ENCODE measurements at regions not wholly inside any gene's neighbourhood (a gene's known extent, or its start where the extent isn't known, plus 50 kb on each side); places are given as distances from the start of the nearest gene placed in this dataset.

GRCh38 chr18:78882585-78882984 is 97.0 kb upstream of the SALL3 start:
- DNase-seq (ENCODE audit: extremely low spot score), result no peak
- TF ChIP-seq LEF1 (IDR thresholded peaks at IDR 0.05; ENCODE audit: borderline replicate concordance), result no peak
- no peak for TF ChIP-seq FOXA1 (IDR thresholded peaks at IDR 0.05)
- TF ChIP-seq SUZ12 (IDR thresholded peaks at IDR 0.05), result no peak
- TF ChIP-seq FOXM1 (IDR thresholded peaks at IDR 0.05; ENCODE audit: borderline replicate concordance), result no peak
- no peak for TF ChIP-seq BHLHE40 (IDR thresholded peaks at IDR 0.05; ENCODE audit: borderline replicate concordance)
- no peak for TF ChIP-seq HDGF (IDR thresholded peaks at IDR 0.05; ENCODE audit: borderline replicate concordance)
- no peak for TF ChIP-seq ELF4 (IDR thresholded peaks at IDR 0.05)
- no peak for TF ChIP-seq NFRKB (IDR thresholded peaks at IDR 0.05)
- no peak for TF ChIP-seq SP1 (IDR thresholded peaks at IDR 0.05)
- TF ChIP-seq TARDBP (IDR thresholded peaks at IDR 0.05), result no peak
- no peak for TF ChIP-seq ARNT (IDR thresholded peaks at IDR 0.05)
- no peak for TF ChIP-seq PKNOX1 (IDR thresholded peaks at IDR 0.05)
- no peak for TF ChIP-seq L3MBTL2 (conservative IDR thresholded peaks at IDR 0.05)
- TF ChIP-seq FOXK2 (IDR thresholded peaks at IDR 0.05), result no peak
- no peak for TF ChIP-seq CTBP1 (IDR thresholded peaks at IDR 0.05; ENCODE audit: borderline replicate concordance)
- TF ChIP-seq ZNF384 (IDR thresholded peaks at IDR 0.05), result no peak
- CTCF ChIA-PET, result no interaction called here
- POLR2A ChIA-PET, result no interaction called here

- DNase-seq (ENCODE audit: extremely low spot score), result no peak
- ChIA-PET POLR2A (no interaction called here), CTCF (no interaction called here)
- no peak for TF ChIP-seq FOXM1 (IDR thresholded peaks at IDR 0.05; ENCODE audit: borderline replicate concordance)
- TF ChIP-seq BHLHE40 (IDR thresholded peaks at IDR 0.05; ENCODE audit: borderline replicate concordance), result no peak
Observed at GRCh38 chr18:78883501-78883900, 96.1 kb upstream of the SALL3 start.

DNA sequence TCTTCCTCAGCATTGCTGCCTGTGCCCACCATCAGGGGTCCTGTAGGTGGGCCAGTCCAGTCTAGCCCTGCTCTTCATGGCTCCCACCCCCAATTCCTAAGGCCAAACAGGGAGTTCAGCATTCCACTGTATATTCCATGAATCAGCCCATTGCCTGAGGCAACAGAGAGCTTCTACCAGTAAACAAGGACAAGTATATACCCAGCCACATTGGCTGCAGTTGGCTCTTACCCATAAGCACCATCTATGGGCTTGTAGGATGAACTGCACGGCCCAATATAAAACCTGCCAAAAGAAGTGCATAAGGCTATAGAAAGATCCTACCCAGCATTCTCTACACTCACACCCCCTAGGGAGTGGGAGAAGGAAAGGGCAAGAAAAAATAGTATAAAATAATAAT is 95.1 kb upstream of the SALL3 start:
- no peak for TF ChIP-seq FOXM1 (IDR thresholded peaks at IDR 0.05; ENCODE audit: borderline replicate concordance)
- TF ChIP-seq NFRKB (IDR thresholded peaks at IDR 0.05), result no peak
- no peak for TF ChIP-seq LEF1 (IDR thresholded peaks at IDR 0.05; ENCODE audit: borderline replicate concordance)
- TF ChIP-seq TARDBP (IDR thresholded peaks at IDR 0.05), result no peak
- CTCF ChIA-PET, result no interaction called here
- no peak for DNase-seq (ENCODE audit: extremely low spot score)
- POLR2A ChIA-PET, result no interaction called here

GRCh38 chr18:78889250-78889649 is 90.4 kb upstream of the SALL3 start:
- DNase-seq (ENCODE audit: extremely low spot score), result no peak
- CTCF ChIA-PET, result no interaction called here
- POLR2A ChIA-PET, result no interaction called here
- TF ChIP-seq TARDBP (IDR thresholded peaks at IDR 0.05) (no peak), SP1 (IDR thresholded peaks at IDR 0.05) (no peak), SUZ12 (IDR thresholded peaks at IDR 0.05) (no peak), L3MBTL2 (conservative IDR thresholded peaks at IDR 0.05) (no peak), FOXM1 (IDR thresholded peaks at IDR 0.05; ENCODE audit: borderline replicate concordance) (no peak), NFRKB (IDR thresholded peaks at IDR 0.05) (no peak)

DNA sequence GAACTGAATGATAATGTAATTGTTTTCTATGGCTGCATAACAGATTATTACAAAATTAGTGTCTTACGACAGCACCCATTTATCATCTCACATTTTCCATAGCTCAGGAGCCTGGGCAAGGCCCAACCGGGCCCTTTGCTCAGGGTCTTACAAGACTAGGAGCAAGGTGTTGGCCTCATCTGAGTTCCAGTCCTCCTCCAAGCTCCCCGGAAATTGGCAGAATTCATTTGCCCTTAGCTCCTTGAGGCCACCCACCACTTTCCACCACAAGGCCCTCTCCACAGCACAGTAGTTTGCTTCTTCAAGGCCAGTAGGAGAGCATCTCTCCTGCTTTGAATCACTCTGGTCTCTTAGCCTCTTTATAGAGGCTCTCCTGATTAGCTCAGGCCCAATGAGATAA is 89.2 kb upstream of the SALL3 start:
- DNase-seq (ENCODE audit: extremely low spot score), result no peak
- ChIA-PET POLR2A (no interaction called here), CTCF (no interaction called here)
- TF ChIP-seq SUZ12 (IDR thresholded peaks at IDR 0.05), result no peak
- TF ChIP-seq LEF1 (IDR thresholded peaks at IDR 0.05; ENCODE audit: borderline replicate concordance), result no peak
- TF ChIP-seq FOXM1 (IDR thresholded peaks at IDR 0.05; ENCODE audit: borderline replicate concordance), result no peak
- no peak for TF ChIP-seq ARNT (IDR thresholded peaks at IDR 0.05)
- no peak for TF ChIP-seq PKNOX1 (IDR thresholded peaks at IDR 0.05)
- no peak for TF ChIP-seq SP1 (IDR thresholded peaks at IDR 0.05)
- TF ChIP-seq ZNF384 (IDR thresholded peaks at IDR 0.05), result no peak
- no peak for TF ChIP-seq CTBP1 (IDR thresholded peaks at IDR 0.05; ENCODE audit: borderline replicate concordance)
- TF ChIP-seq FOXK2 (IDR thresholded peaks at IDR 0.05), result no peak
- no peak for TF ChIP-seq BHLHE40 (IDR thresholded peaks at IDR 0.05; ENCODE audit: borderline replicate concordance)
- TF ChIP-seq FOXA1 (IDR thresholded peaks at IDR 0.05), result no peak
- no peak for TF ChIP-seq HDGF (IDR thresholded peaks at IDR 0.05; ENCODE audit: borderline replicate concordance)
- no peak for TF ChIP-seq NFRKB (IDR thresholded peaks at IDR 0.05)
- TF ChIP-seq TARDBP (IDR thresholded peaks at IDR 0.05), result no peak
- TF ChIP-seq ELF4 (IDR thresholded peaks at IDR 0.05), result no peak
- TF ChIP-seq L3MBTL2 (conservative IDR thresholded peaks at IDR 0.05), result no peak

- POLR2A ChIA-PET, result no interaction called here
- no peak for DNase-seq (ENCODE audit: extremely low spot score)
- TF ChIP-seq FOXM1 (IDR thresholded peaks at IDR 0.05; ENCODE audit: borderline replicate concordance) (no peak), BHLHE40 (IDR thresholded peaks at IDR 0.05; ENCODE audit: borderline replicate concordance) (no peak), PKNOX1 (IDR thresholded peaks at IDR 0.05) (no peak), L3MBTL2 (conservative IDR thresholded peaks at IDR 0.05) (no peak), FOXK2 (IDR thresholded peaks at IDR 0.05) (no peak), SUZ12 (IDR thresholded peaks at IDR 0.05) (no peak)
- CTCF ChIA-PET, result no interaction called here
Observed at GRCh38 chr18:78891185-78891762, 88.3 kb upstream of the SALL3 start.

GRCh38 chr18:78892177-78892576 is 87.4 kb upstream of the SALL3 start:
- POLR2A ChIA-PET, result no interaction called here

More at GRCh38 chr18:78892177-78892576, 87.4 kb upstream of the SALL3 start:
- CTCF ChIA-PET, result no interaction called here
- TF ChIP-seq ZNF384 (IDR thresholded peaks at IDR 0.05) (no peak), PKNOX1 (IDR thresholded peaks at IDR 0.05) (0 out of 2 replicates have a peak, but pooled peaks have one; percentile 11)
- no peak for DNase-seq (ENCODE audit: extremely low spot score)
